H9 (cell line): ENCODE measurements at regions not wholly inside any gene's neighbourhood (a gene's known extent, or its start where the extent isn't known, plus 50 kb on each side); places are given as distances from the start of the nearest gene placed in this dataset.

Source experiments
- DNase-seq: peaks from one replicate; pipeline ENCODE4 v3.0.0-alpha.2; 2017
- H2AFZ ChIP-seq: one replicate; pipeline ENCODE4 v1.6.1; 2013; ENCODE audit warnings: mild to moderate bottlenecking, low read length, control low read depth, moderate library complexity
- H2AK5ac ChIP-seq: 2 replicates; pipeline ENCODE4 v1.6.1; 2013; ENCODE audit warnings: low read length, control low read depth, mixed read lengths; ENCODE audit not compliant: insufficient read length
- H2BK120ac ChIP-seq: one replicate; pipeline ENCODE4 v1.6.1; 2013; ENCODE audit warnings: low read depth, mild to moderate bottlenecking, low read length, control low read depth, inconsistent platforms; ENCODE audit not compliant: poor library complexity, severe bottlenecking
- H2BK12ac ChIP-seq: 2 replicates; pipeline ENCODE4 v1.6.1; 2013; ENCODE audit warnings: low read length, control low read depth, mixed read lengths, low read depth; ENCODE audit not compliant: insufficient read length
- H2BK15ac ChIP-seq: 2 replicates; pipeline ENCODE4 v1.6.1; 2013; ENCODE audit warnings: low read depth, low read length, control low read depth
- H2BK20ac ChIP-seq: one replicate; pipeline ENCODE4 v1.6.1; 2013; ENCODE audit warnings: low read depth, mild to moderate bottlenecking, low read length, control low read depth, inconsistent platforms; ENCODE audit not compliant: poor library complexity, severe bottlenecking
- H2BK5ac ChIP-seq: 2 replicates; pipeline ENCODE4 v1.6.1; 2013; ENCODE audit warnings: low read length, control low read depth, mixed read lengths; ENCODE audit not compliant: insufficient read length
- H3K14ac ChIP-seq: 2 replicates; pipeline ENCODE4 v1.6.1; 2013; ENCODE audit warnings: low read length, control low read depth; ENCODE audit not compliant: insufficient read depth
- H3K18ac ChIP-seq: 2 replicates; pipeline ENCODE4 v1.6.1; 2013; ENCODE audit warnings: low read depth, mild to moderate bottlenecking, mixed read lengths, low read length, control low read depth; ENCODE audit not compliant: insufficient read length
- H3K23ac ChIP-seq: 2 replicates; pipeline ENCODE4 v1.6.1; 2013; ENCODE audit warnings: low read length, control low read depth, mixed read lengths, low read depth; ENCODE audit not compliant: insufficient read length
- H3K23me2 ChIP-seq: 2 replicates; pipeline ENCODE4 v1.6.1; 2013; ENCODE audit warnings: low read depth, mild to moderate bottlenecking, mixed read lengths, low read length, control low read depth; ENCODE audit not compliant: insufficient read length, poor library complexity, severe bottlenecking
- H3K27ac ChIP-seq: 2 replicates; pipeline ENCODE4 v1.5.1; 2013; ENCODE audit warnings: low read length, control low read depth, mixed read lengths, low read depth; ENCODE audit not compliant: insufficient read length
- H3K27me3 ChIP-seq: 2 replicates; pipeline ENCODE4 v1.6.1; 2013; ENCODE audit warnings: low read length, control low read depth, inconsistent platforms; ENCODE audit not compliant: insufficient read depth
- H3K4ac ChIP-seq: 2 replicates; pipeline ENCODE4 v1.6.1; 2013; ENCODE audit warnings: low read depth, mild to moderate bottlenecking, control low read depth, inconsistent platforms, low read length, moderate library complexity
- H3K4me1 ChIP-seq: 2 replicates; pipeline ENCODE4 v1.6.1; 2013; ENCODE audit warnings: low read length, control low read depth, inconsistent platforms; ENCODE audit not compliant: insufficient read depth
- H3K4me2 ChIP-seq: 2 replicates; pipeline ENCODE4 v1.6.1; 2013; ENCODE audit warnings: low read length, control low read depth, mixed read lengths; ENCODE audit not compliant: insufficient read length, insufficient read depth
- H3K56ac ChIP-seq: 2 replicates; pipeline ENCODE4 v1.6.1; 2013; ENCODE audit warnings: low read depth, mild to moderate bottlenecking, mixed read lengths, low read length, control low read depth; ENCODE audit not compliant: insufficient read length
- H3K79me1 ChIP-seq: 2 replicates; pipeline ENCODE4 v1.6.1; 2013; ENCODE audit warnings: low read depth, mild to moderate bottlenecking, moderate library complexity, low read length, control low read depth, inconsistent platforms; ENCODE audit not compliant: insufficient read depth, poor library complexity, severe bottlenecking
- H3K79me2 ChIP-seq: 2 replicates; pipeline ENCODE4 v1.6.1; 2013; ENCODE audit warnings: low read length, control low read depth, inconsistent platforms; ENCODE audit not compliant: insufficient read depth
- H3K9ac ChIP-seq: 2 replicates; pipeline ENCODE4 v1.6.1; 2013; ENCODE audit warnings: low read length, control low read depth, mixed read lengths; ENCODE audit not compliant: insufficient read length; ENCODE audit errors: extremely low read depth
- H3K9me3 ChIP-seq: one replicate; pipeline ENCODE4 v1.6.1; 2013; ENCODE audit warnings: low read depth, low read length, inconsistent platforms; ENCODE audit not compliant: control insufficient read depth
- H3T11ph ChIP-seq: one replicate; pipeline ENCODE4 v1.6.1; 2013; ENCODE audit warnings: mild to moderate bottlenecking, low read length, control low read depth, inconsistent platforms
- H4K20me1 ChIP-seq: one replicate; pipeline ENCODE4 v1.6.1; 2013; ENCODE audit not compliant: control insufficient read depth, insufficient read length, insufficient read depth
- H4K5ac ChIP-seq: 2 replicates; pipeline ENCODE4 v1.6.1; 2013; ENCODE audit warnings: low read depth, mild to moderate bottlenecking, mixed read lengths, low read length, control low read depth; ENCODE audit not compliant: insufficient read length
- H4K8ac ChIP-seq: replicated peaks from 2 replicates; pipeline ENCODE4 v1.6.1; 2013; ENCODE audit warnings: low read length, control low read depth, mixed read lengths, low read depth; ENCODE audit not compliant: insufficient read length
- H4K91ac ChIP-seq: 2 replicates; pipeline ENCODE4 v1.6.1; 2013; ENCODE audit warnings: low read depth, mild to moderate bottlenecking, moderate library complexity, mixed read lengths, low read length, control low read depth; ENCODE audit not compliant: insufficient read length
- H3K27ac Mint-ChIP-seq, 3 experiments: 2 replicates in 2 of 3; 3 replicates in 1 of 3; pipeline ENCODE4 v1.8.0; 2020 to 2021; ENCODE audit warnings: mixed read lengths in 3 of 3, mild to moderate bottlenecking in 1 of 3, moderate library complexity in 1 of 3
- H3K27me3 Mint-ChIP-seq: 2 replicates; pipeline ENCODE4 v1.8.0; 2021; ENCODE audit warnings: low read depth, mild to moderate bottlenecking, moderate library complexity, mixed read lengths
- H3K36me3 Mint-ChIP-seq, 3 experiments: 2 replicates in 2 of 3; 3 replicates in 1 of 3; pipeline ENCODE4 v1.8.0; 2020 to 2021; ENCODE audit warnings: low read depth in 3 of 3, mixed read lengths in 3 of 3; ENCODE audit not compliant: insufficient read depth in 1 of 3
- H3K4me1 Mint-ChIP-seq, 2 experiments: 2 replicates each; pipeline ENCODE4 v1.8.0; 2020; ENCODE audit warnings: mixed read lengths in 2 of 2
- H3K4me3 Mint-ChIP-seq, 2 experiments: 2 replicates in 1 of 2; 3 replicates in 1 of 2; pipeline ENCODE4 v1.8.0; 2020 to 2021; ENCODE audit warnings: mild to moderate bottlenecking in 2 of 2, mixed read lengths in 2 of 2, moderate library complexity in 1 of 2
- H3K9me3 Mint-ChIP-seq, 2 experiments: 2 replicates in 1 of 2; 3 replicates in 1 of 2; pipeline ENCODE4 v1.8.0; 2020; ENCODE audit warnings: mild to moderate bottlenecking in 2 of 2, mixed read lengths in 2 of 2, moderate library complexity in 1 of 2
- WGBS: extraction: QIAGEN DNeasy Blood & Tissue Kit; methylation state at CpG from one replicate; pipeline ENCODE4 v1.1.7; 2013; ENCODE audit warnings: missing lambda C conversion rate, low lambda C conversion rate, mixed read lengths; ENCODE audit not compliant: insufficient read length; ENCODE audit errors: extremely low coverage; 5-methylcytosine and 5-hydroxymethylcytosine counted together
- TF ChIP-seq, protein P1 (sequence below): fragments of 200-600 bp; sonication (generic); conservative IDR thresholded peaks from 3 replicates; pipeline ENCODE4 v1.8.0; 2021; ENCODE audit warnings: antibody characterized with exemption, mild to moderate bottlenecking

GRCh38 chr6:149212892-149213801, 104.4 kb upstream of the TAB2 start:
- H3K4me1 ChIP-seq = peaks cover 4% of the 10 kb centered on the region
- no peak overlapping the region for H3K9ac ChIP-seq
- no peaks in the 10 kb centered on the region for H3K23me2 ChIP-seq
- no peak overlapping the region for H2AK5ac ChIP-seq
- no peak overlapping the region for H3K14ac ChIP-seq
- H3K27ac ChIP-seq = no peak overlapping the region
- no peaks in the 10 kb centered on the region; a peak in 1 of 7 replicates for H3K36me3 Mint-ChIP-seq
- H2BK15ac ChIP-seq = no peak overlapping the region
- H2BK120ac ChIP-seq = no peak overlapping the region
- H3K4me1 Mint-ChIP-seq = peaks cover 14 to 16% of the 10 kb centered on the region in 2 experiments
- H3T11ph ChIP-seq = no peak overlapping the region
- H3K79me2 ChIP-seq = no peaks in the 10 kb centered on the region
- H3K18ac ChIP-seq = no peak overlapping the region
- no peak overlapping the region for H3K23ac ChIP-seq
- H3K4ac ChIP-seq = no peak overlapping the region
- H3K27me3 ChIP-seq = no peaks in the 10 kb centered on the region
- H4K8ac ChIP-seq = no peak overlapping the region
- H2BK20ac ChIP-seq = no peak overlapping the region
- no peak for DNase-seq
- no peak overlapping the region for H4K91ac ChIP-seq
- peaks cover 4% of the 10 kb centered on the region; the same call in 1 of the 2 replicates for H3K27me3 Mint-ChIP-seq
- H3K4me3 Mint-ChIP-seq = no peak overlapping the region
- no peak overlapping the region for H2BK12ac ChIP-seq
- no CpG with 5 or more reads among the region's 9 CpGs for WGBS
- no peaks in the 10 kb centered on the region for H3K79me1 ChIP-seq
- no peak overlapping the region for H2AFZ ChIP-seq
- H4K20me1 ChIP-seq = no peaks in the 10 kb centered on the region
- H3K27ac Mint-ChIP-seq = no peak overlapping the region
- H3K9me3 Mint-ChIP-seq = no peaks in the 10 kb centered on the region; a peak in 1 of 5 replicates
- H2BK5ac ChIP-seq = no peak overlapping the region
- TF ChIP-seq, protein P1, sequence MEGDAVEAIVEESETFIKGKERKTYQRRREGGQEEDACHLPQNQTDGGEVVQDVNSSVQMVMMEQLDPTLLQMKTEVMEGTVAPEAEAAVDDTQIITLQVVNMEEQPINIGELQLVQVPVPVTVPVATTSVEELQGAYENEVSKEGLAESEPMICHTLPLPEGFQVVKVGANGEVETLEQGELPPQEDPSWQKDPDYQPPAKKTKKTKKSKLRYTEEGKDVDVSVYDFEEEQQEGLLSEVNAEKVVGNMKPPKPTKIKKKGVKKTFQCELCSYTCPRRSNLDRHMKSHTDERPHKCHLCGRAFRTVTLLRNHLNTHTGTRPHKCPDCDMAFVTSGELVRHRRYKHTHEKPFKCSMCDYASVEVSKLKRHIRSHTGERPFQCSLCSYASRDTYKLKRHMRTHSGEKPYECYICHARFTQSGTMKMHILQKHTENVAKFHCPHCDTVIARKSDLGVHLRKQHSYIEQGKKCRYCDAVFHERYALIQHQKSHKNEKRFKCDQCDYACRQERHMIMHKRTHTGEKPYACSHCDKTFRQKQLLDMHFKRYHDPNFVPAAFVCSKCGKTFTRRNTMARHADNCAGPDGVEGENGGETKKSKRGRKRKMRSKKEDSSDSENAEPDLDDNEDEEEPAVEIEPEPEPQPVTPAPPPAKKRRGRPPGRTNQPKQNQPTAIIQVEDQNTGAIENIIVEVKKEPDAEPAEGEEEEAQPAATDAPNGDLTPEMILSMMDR = no peak
- H4K5ac ChIP-seq = no peak overlapping the region
- H3K4me2 ChIP-seq = no peak overlapping the region
- no peak overlapping the region for H3K56ac ChIP-seq
- no peaks in the 10 kb centered on the region for H3K9me3 ChIP-seq
